HepG2 (cell line): ENCODE measurements at regions not wholly inside any gene's neighbourhood (a gene's known extent, or its start where the extent isn't known, plus 50 kb on each side); places are given as distances from the start of the nearest gene placed in this dataset.

Experiments
- ATAC-seq: fragments of 200-7000 bp; cut with Tn5 transposase; 3 replicates; pipeline ENCODE4 v1.9.1; 2020; ENCODE audit warnings: mild to moderate bottlenecking, moderate library complexity
- BruUV-seq: library from RNA; stranded (reverse); fragments of 400-500 nt; replicated peaks from 2 replicates; lab custom pipeline; 2021; lab: Mats Ljungman, UMichigan
- CTCF ChIA-PET: fragments of 300-600 bp; formaldehyde crosslinking; extraction: SDS; loops from one replicate; lab custom pipeline; 2021; ENCODE audit warnings: low total read pairs, inconsistent platforms, low intra/inter-chr PET ratio; lab: Yijun Ruan, JAX
- POLR2A ChIA-PET: fragments of 350-600 bp; sonication (Branson Sonifier 250); formaldehyde crosslinking; loops from one replicate; lab custom pipeline; 2020; ENCODE audit warnings: antibody characterized with exemption, inconsistent platforms; lab: Yijun Ruan, JAX
- DNase-seq: peaks from one replicate; pipeline ENCODE4 v3.0.0-alpha.2; 2015; ENCODE audit warnings: low spot score
- FAIRE-seq: peaks from 3 replicates; lab custom pipeline; 2011; peaks lifted over from hg19 to GRCh38; lab: Jason Lieb, UNC
- H2AFZ ChIP-seq: one replicate; pipeline ENCODE4 v1.6.1; 2011; ENCODE audit warnings: low read length, inconsistent platforms
- H3K27ac ChIP-seq: fragments of 300-600 bp; 3 replicates; pipeline ENCODE4 v1.8.0; 2011; ENCODE audit warnings: mixed run types, mild to moderate bottlenecking, mixed read lengths, low read length, inconsistent platforms; ENCODE audit not compliant: insufficient read depth; ENCODE audit errors: extremely low read length
- H3K27me3 ChIP-seq, 2 experiments: fragments of 200-600 bp in 1 of 2; 2 replicates in 1 of 2; 3 replicates in 1 of 2; pipeline versions ENCODE4 v1.6.0 to v1.8.0; 2011; ENCODE audit warnings: low read length in 2 of 2, mild to moderate bottlenecking in 2 of 2, moderate library complexity in 2 of 2, inconsistent platforms in 1 of 2; ENCODE audit not compliant: insufficient read depth in 2 of 2, control insufficient read depth in 1 of 2
- H3K36me3 ChIP-seq, 2 experiments: fragments of 200-600 bp in 1 of 2; replicated peaks in 1 of 2; 2 replicates in 1 of 2; 3 replicates in 1 of 2; pipeline versions ENCODE4 v1.5.1 to v1.8.0; 2011; ENCODE audit warnings: low read length in 2 of 2, inconsistent platforms in 1 of 2; ENCODE audit not compliant: insufficient read depth in 2 of 2, control insufficient read depth in 1 of 2
- H3K4me1 ChIP-seq: 2 replicates; pipeline ENCODE4 v1.5.1; 2012; ENCODE audit warnings: low read length, inconsistent platforms; ENCODE audit not compliant: insufficient read depth
- H3K4me2 ChIP-seq: 2 replicates; pipeline ENCODE4 v1.6.0; 2011; ENCODE audit warnings: low read depth, low read length, inconsistent platforms
- H3K4me3 ChIP-seq, 3 experiments: fragments of 200-600 bp in 1 of 3; sonication (generic), shearing (Covaris generic) in 1 of 3; replicated peaks in 1 of 3; 2 replicates each; pipeline ENCODE4 v1.5.1; 2011 to 2016; ENCODE audit warnings: low read length in 3 of 3, inconsistent platforms in 2 of 3, low read depth in 2 of 3, mild to moderate bottlenecking in 2 of 3, control low read depth in 1 of 3, mixed read lengths in 1 of 3; ENCODE audit not compliant: insufficient read depth in 1 of 3
- H3K79me2 ChIP-seq: one replicate; pipeline ENCODE4 v1.6.1; 2011; ENCODE audit warnings: low read length, inconsistent platforms; ENCODE audit not compliant: insufficient read depth
- H3K9ac ChIP-seq: 2 replicates; pipeline ENCODE4 v1.6.0; 2011; ENCODE audit warnings: mild to moderate bottlenecking, low read depth, low read length, inconsistent platforms; ENCODE audit not compliant: insufficient read depth
- H3K9me3 ChIP-seq: 2 replicates; pipeline ENCODE4 v1.5.1; 2012; ENCODE audit warnings: mild to moderate bottlenecking, low read length
- H4K20me1 ChIP-seq: 2 replicates; pipeline ENCODE4 v1.6.0; 2011; ENCODE audit warnings: inconsistent platforms, mild to moderate bottlenecking, low read length, moderate library complexity; ENCODE audit not compliant: insufficient read depth
- ARNTL ChIP-seq: sonication (generic); formaldehyde crosslinking; IDR thresholded peaks from 2 replicates; pipeline ENCODE4 v1.4.0; 2020; ENCODE audit warnings: mild to moderate bottlenecking, missing genetic modification reagents
- CEBPZ ChIP-seq: IDR thresholded peaks from 2 replicates; pipeline ENCODE4 v1.6.1; 2012; ENCODE audit warnings: low read length, improper control_type of control experiment
- PLRG1 ChIP-seq: fragments of 450-650 bp; conservative IDR thresholded peaks from 2 replicates; pipeline ENCODE4 v1.6.1; 2016
- SIN3A ChIP-seq: IDR thresholded peaks from 2 replicates; pipeline ENCODE4 v1.6.1; 2011; ENCODE audit warnings: low read depth, mild to moderate bottlenecking, control low read depth, low read length, borderline replicate concordance
- ZNF337 ChIP-seq: sonication (generic); formaldehyde crosslinking; IDR thresholded peaks from 2 replicates; pipeline ENCODE4 v1.5.1; 2020; ENCODE audit warnings: missing genetic modification reagents, low read depth, mild to moderate bottlenecking, borderline replicate concordance
- ZNF781 ChIP-seq: sonication (generic); formaldehyde crosslinking; IDR thresholded peaks from 2 replicates; pipeline ENCODE4 v1.5.1; 2020; ENCODE audit warnings: borderline replicate concordance, mild to moderate bottlenecking, missing genetic modification reagents; ENCODE audit errors: not compliant biosample characterization
- ZSCAN31 ChIP-seq: sonication (generic); formaldehyde crosslinking; IDR thresholded peaks from 2 replicates; pipeline ENCODE4 v1.5.0; 2020; ENCODE audit warnings: low read depth, mild to moderate bottlenecking, missing genetic modification reagents
- WGBS: methylation state at CpG from one replicate; pipeline ENCODE4 v1.1.6; 2017; ENCODE audit warnings: low lambda C conversion rate; 5-methylcytosine and 5-hydroxymethylcytosine counted together
- in situ Hi-C: cut with HindIII; loops from 2 replicates; pipeline ENCODE4 v1.10.0; 2017; ENCODE audit warnings: low pct_unique_long_range_greater_than_20kb; ENCODE audit not compliant: extremely low pct_ligation_motif_present
- intact Hi-C: fragments of 100-400 bp; cut with micrococcal nuclease; formaldehyde crosslinking; loops from one replicate; pipeline ENCODE4 v1.10.0; 2022; ENCODE audit not compliant: unreplicated experiment

DNA sequence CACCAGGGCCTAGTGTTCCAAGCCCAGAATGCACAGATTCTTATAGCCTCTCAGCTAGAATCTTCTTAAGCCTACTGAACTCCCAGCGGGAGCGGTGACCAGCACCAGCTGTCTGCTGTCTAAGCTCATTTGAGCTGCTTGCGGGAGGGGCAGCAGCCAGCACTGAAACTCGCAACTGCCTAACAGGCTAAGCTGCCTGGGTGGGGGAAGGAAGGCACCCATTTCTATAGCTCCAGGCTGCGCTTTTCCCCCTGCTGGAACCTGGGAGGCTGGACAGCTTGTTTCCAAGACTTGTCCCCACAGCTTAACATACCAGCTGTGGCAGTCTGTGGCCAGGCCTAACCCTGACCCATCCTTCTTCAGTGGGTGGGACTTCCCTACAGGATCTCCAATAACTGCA is 512.9 kb downstream of the EFNA5 start:
- in situ Hi-C loops = no loop called here
- DNase-seq (no peak), FAIRE-seq (no peak), ATAC-seq (no peak)
- no peak overlapping the region for H3K9ac ChIP-seq
- no peaks in the 10 kb centered on the region for H3K4me1 ChIP-seq
- no CpG with 5 or more reads among the region's 5 CpGs for WGBS
- H3K79me2 ChIP-seq = no peaks in the 10 kb centered on the region
- no peak overlapping the region for H3K27ac ChIP-seq
- intact Hi-C loops = no loop called here
- H3K9me3 ChIP-seq = no peaks in the 10 kb centered on the region
- no peak overlapping the region for H3K4me3 ChIP-seq
- POLR2A ChIA-PET = no interaction called here
- CTCF ChIA-PET = no interaction called here
- BruUV-seq = no TSS peak
- no peaks in the 10 kb centered on the region for H4K20me1 ChIP-seq
- TF ChIP-seq ARNTL (CRISPR knock-in tag) = no peak
- no peak for TF ChIP-seq ZSCAN31 (CRISPR knock-in tag)
- TF ChIP-seq SIN3A = no peak
- TF ChIP-seq ZNF781 (CRISPR knock-in tag) = no peak
- no peak for TF ChIP-seq ZNF337 (CRISPR knock-in tag)
- TF ChIP-seq PLRG1 = no peak
- no peaks in the 10 kb centered on the region for H3K27me3 ChIP-seq
- no peak overlapping the region for H2AFZ ChIP-seq
- H3K4me2 ChIP-seq = no peak overlapping the region
- H3K36me3 ChIP-seq = no peaks in the 10 kb centered on the region

GRCh38 chr5:107155707-107156106 is 515.0 kb downstream of the EFNA5 start:
- no TSS peak for BruUV-seq
- ATAC-seq = no peak

More at GRCh38 chr5:107155707-107156106, 515.0 kb downstream of the EFNA5 start:
- FAIRE-seq (no peak), DNase-seq (no peak)
- H3K4me1 ChIP-seq = no peaks in the 10 kb centered on the region
- no peak overlapping the region for H3K4me3 ChIP-seq
- no peaks in the 10 kb centered on the region for H4K20me1 ChIP-seq
- H3K27ac ChIP-seq = no peak overlapping the region
- in situ Hi-C loops = no loop called here
- intact Hi-C loops = no loop called here
- H3K9me3 ChIP-seq = no peaks in the 10 kb centered on the region
- TF ChIP-seq CEBPZ = no peak
- WGBS = 1% methylated on average over 4 of the region's 4 CpGs
- no peaks in the 10 kb centered on the region for H3K79me2 ChIP-seq
- H3K9ac ChIP-seq = no peak overlapping the region
- ChIA-PET CTCF (no interaction called here), POLR2A (no interaction called here)
- H3K27me3 ChIP-seq = no peaks in the 10 kb centered on the region
- no peak overlapping the region for H2AFZ ChIP-seq
- no peaks in the 10 kb centered on the region for H3K36me3 ChIP-seq
- H3K4me2 ChIP-seq = no peak overlapping the region
